ENCODE measurements at regions not wholly inside any gene's neighbourhood (a gene's known extent, or its start where the extent isn't known, plus 50 kb on each side); places are given as distances from the start of the nearest gene placed in this dataset.

DNA sequence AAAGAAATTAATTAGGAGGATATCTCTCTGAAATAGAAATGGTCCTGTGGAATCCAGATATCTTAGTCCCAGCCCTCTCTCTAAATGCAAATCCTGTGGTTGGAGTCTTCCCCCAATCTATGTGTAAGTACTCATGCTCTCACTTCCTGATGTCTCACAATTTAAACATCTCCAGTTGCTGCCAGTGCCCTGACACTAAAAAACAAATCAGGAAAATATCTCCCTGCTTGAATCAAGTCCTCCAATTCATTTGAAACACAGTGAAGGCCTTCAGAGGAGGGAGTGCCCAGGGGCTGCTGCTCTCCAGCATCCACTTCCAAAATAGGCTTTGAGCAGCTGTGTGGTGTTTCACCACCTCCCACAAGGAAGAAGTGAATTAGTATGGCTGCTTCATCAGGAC, 413.8 kb downstream of the RAD51AP2 start:
- TF ChIP-seq SP1 (IDR thresholded peaks at IDR 0.05; ENCODE audit: low read depth, low read length) (no peak), STAT1 (conservative IDR thresholded peaks at IDR 0.05) (no peak), SIN3A (IDR thresholded peaks at IDR 0.05; ENCODE audit: low read depth, low read length) (no peak), MYC (IDR thresholded peaks at IDR 0.05; ENCODE audit: insufficient read depth, insufficient read length, insufficient replicate concordance, low read length, severe bottlenecking) (no peak), EZH2 (IDR thresholded peaks at IDR 0.05; ENCODE audit: borderline replicate concordance, control insufficient read depth, low read depth, low read length) (no peak), NR2F1 (conservative IDR thresholded peaks at IDR 0.05) (no peak), REST (IDR thresholded peaks at IDR 0.05; ENCODE audit: low read depth, low read length) (no peak)
- TF ChIP-seq, protein P1, sequence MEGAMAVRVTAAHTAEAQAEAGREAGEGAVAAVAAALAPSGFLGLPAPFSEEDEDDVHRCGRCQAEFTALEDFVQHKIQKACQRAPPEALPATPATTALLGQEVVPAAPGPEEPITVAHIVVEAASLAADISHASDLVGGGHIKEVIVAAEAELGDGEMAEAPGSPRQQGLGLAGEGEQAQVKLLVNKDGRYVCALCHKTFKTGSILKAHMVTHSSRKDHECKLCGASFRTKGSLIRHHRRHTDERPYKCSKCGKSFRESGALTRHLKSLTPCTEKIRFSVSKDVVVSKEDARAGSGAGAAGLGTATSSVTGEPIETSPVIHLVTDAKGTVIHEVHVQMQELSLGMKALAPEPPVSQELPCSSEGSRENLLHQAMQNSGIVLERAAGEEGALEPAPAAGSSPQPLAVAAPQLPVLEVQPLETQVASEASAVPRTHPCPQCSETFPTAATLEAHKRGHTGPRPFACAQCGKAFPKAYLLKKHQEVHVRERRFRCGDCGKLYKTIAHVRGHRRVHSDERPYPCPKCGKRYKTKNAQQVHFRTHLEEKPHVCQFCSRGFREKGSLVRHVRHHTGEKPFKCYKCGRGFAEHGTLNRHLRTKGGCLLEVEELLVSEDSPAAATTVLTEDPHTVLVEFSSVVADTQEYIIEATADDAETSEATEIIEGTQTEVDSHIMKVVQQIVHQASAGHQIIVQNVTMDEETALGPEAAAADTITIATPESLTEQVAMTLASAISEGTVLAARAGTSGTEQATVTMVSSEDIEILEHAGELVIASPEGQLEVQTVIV (IDR thresholded peaks at IDR 0.05; ENCODE audit: borderline replicate concordance, partially characterized antibody): no peak
- TF ChIP-seq, protein P2, sequence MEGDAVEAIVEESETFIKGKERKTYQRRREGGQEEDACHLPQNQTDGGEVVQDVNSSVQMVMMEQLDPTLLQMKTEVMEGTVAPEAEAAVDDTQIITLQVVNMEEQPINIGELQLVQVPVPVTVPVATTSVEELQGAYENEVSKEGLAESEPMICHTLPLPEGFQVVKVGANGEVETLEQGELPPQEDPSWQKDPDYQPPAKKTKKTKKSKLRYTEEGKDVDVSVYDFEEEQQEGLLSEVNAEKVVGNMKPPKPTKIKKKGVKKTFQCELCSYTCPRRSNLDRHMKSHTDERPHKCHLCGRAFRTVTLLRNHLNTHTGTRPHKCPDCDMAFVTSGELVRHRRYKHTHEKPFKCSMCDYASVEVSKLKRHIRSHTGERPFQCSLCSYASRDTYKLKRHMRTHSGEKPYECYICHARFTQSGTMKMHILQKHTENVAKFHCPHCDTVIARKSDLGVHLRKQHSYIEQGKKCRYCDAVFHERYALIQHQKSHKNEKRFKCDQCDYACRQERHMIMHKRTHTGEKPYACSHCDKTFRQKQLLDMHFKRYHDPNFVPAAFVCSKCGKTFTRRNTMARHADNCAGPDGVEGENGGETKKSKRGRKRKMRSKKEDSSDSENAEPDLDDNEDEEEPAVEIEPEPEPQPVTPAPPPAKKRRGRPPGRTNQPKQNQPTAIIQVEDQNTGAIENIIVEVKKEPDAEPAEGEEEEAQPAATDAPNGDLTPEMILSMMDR (IDR thresholded peaks at IDR 0.05 in 2 of 3, conservative IDR thresholded peaks at IDR 0.05 in 1 of 3; ENCODE audit: control insufficient read depth in 2 of 3, extremely low read depth in 1 of 3, insufficient read depth in 1 of 3, low read depth in 3 of 3, low read length in 3 of 3): no peak
- TF ChIP-seq, protein P3, sequence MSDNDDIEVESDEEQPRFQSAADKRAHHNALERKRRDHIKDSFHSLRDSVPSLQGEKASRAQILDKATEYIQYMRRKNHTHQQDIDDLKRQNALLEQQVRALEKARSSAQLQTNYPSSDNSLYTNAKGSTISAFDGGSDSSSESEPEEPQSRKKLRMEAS (IDR thresholded peaks at IDR 0.05; ENCODE audit: low read depth, low read length): no peak
- TF ChIP-seq, protein P4, sequence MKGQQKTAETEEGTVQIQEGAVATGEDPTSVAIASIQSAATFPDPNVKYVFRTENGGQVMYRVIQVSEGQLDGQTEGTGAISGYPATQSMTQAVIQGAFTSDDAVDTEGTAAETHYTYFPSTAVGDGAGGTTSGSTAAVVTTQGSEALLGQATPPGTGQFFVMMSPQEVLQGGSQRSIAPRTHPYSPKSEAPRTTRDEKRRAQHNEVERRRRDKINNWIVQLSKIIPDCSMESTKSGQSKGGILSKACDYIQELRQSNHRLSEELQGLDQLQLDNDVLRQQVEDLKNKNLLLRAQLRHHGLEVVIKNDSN (IDR thresholded peaks at IDR 0.05; ENCODE audit: borderline replicate concordance, extremely low read length, insufficient read depth, low read depth, low read length): no peak
